Loucy (cell line): ENCODE measurements at regions not wholly inside any gene's neighbourhood (a gene's known extent, or its start where the extent isn't known, plus 50 kb on each side); places are given as distances from the start of the nearest gene placed in this dataset.

Source experiments
- H2AFZ ChIP-seq: fragments of 200-600 bp; sonication (generic); 2 replicates; pipeline ENCODE4 v1.6.0; 2016; ENCODE audit warnings: antibody characterized with exemption, mild to moderate bottlenecking, low read length, moderate library complexity
- H3F3A ChIP-seq: fragments of 200-600 bp; 2 replicates; pipeline ENCODE4 v1.6.0; 2016; ENCODE audit warnings: antibody characterized with exemption, low read depth, mild to moderate bottlenecking
- H3K27me3 ChIP-seq: fragments of 200-600 bp; sonication (generic); 2 replicates; pipeline ENCODE4 v1.6.1; 2014; ENCODE audit warnings: low read length, mild to moderate bottlenecking; ENCODE audit not compliant: insufficient read depth, poor library complexity, severe bottlenecking
- H3K36me3 ChIP-seq: fragments of 200-600 bp; sonication (generic); 2 replicates; pipeline ENCODE4 v1.6.1; 2016; ENCODE audit warnings: low read length; ENCODE audit not compliant: insufficient read depth
- H3K4me1 ChIP-seq: fragments of 200-600 bp; sonication (generic); 2 replicates; pipeline ENCODE4 v1.5.1; 2014; ENCODE audit warnings: low read length, mild to moderate bottlenecking; ENCODE audit not compliant: insufficient read depth, poor library complexity, severe bottlenecking
- H3K4me2 ChIP-seq: fragments of 200-600 bp; sonication (generic); 2 replicates; pipeline ENCODE4 v1.6.0; 2014; ENCODE audit warnings: antibody characterized with exemption, low read length, low read depth, mild to moderate bottlenecking; ENCODE audit not compliant: poor library complexity, severe bottlenecking
- H3K4me3 ChIP-seq: fragments of 200-600 bp; sonication (generic); 2 replicates; pipeline ENCODE4 v1.5.1; 2014; ENCODE audit warnings: low read length, mild to moderate bottlenecking, mixed read lengths; ENCODE audit not compliant: poor library complexity, severe bottlenecking
- H3K79me2 ChIP-seq: fragments of 200-600 bp; sonication (generic); 2 replicates; pipeline ENCODE4 v1.6.1; 2014; ENCODE audit warnings: low read length; ENCODE audit not compliant: insufficient read depth
- H3K9ac ChIP-seq: fragments of 200-600 bp; sonication (generic); 2 replicates; pipeline ENCODE4 v1.6.0; 2014; ENCODE audit warnings: mild to moderate bottlenecking, low read depth, low read length, moderate library complexity; ENCODE audit not compliant: poor library complexity, severe bottlenecking
- H3K9me2 ChIP-seq: fragments of 200-600 bp; sonication (generic); replicated peaks from 2 replicates; pipeline ENCODE4 v1.6.1; 2016; ENCODE audit warnings: low read depth, low read length, mixed read lengths
- H3K9me3 ChIP-seq: fragments of 200-600 bp; sonication (generic); 2 replicates; pipeline ENCODE4 v1.6.1; 2014; ENCODE audit warnings: mild to moderate bottlenecking, antibody characterized with exemption, low read length, low read depth; ENCODE audit not compliant: insufficient read depth
- H4K20me1 ChIP-seq: fragments of 200-600 bp; sonication (generic); 2 replicates; pipeline ENCODE4 v1.6.0; 2014; ENCODE audit warnings: antibody characterized with exemption, low read length, mild to moderate bottlenecking; ENCODE audit not compliant: insufficient read depth, poor library complexity, severe bottlenecking
- EZH2phosphoT487 ChIP-seq: fragments of 200-600 bp; IDR thresholded peaks from 2 replicates; pipeline ENCODE4 v1.6.1; 2018; ENCODE audit warnings: antibody characterized with exemption, mild to moderate bottlenecking, moderate library complexity, borderline replicate concordance
- TF ChIP-seq, protein P1 (sequence below): fragments of 200-600 bp; sonication (generic); conservative IDR thresholded peaks from 2 replicates; pipeline ENCODE4 v1.5.1; 2014; ENCODE audit warnings: mild to moderate bottlenecking, antibody characterized with exemption, low read length

DNA sequence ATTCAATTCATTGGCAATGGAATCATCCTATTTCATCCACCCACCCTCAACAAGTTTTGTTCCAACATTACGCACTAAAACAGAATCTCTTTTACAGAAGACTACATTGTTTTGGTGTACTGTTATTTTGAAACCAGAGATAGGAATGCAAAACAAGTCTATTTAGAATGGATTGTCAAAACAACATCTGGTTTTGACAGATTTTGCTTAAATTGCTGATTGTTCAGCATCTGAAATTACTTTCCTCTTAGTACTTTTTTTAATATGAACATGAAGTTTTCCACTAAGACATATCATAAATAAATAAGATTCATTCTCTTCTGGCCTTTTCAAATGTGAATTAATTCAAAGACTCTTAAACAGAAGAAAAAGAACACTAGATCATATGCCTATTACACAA lies 323.9 kb upstream of the TFPI start:
- Histone ChIP-seq H3K27me3 (no peaks in the 10 kb centered on the region), H2AFZ (no peak overlapping the region), H3K79me2 (no peaks in the 10 kb centered on the region), H3K9ac (no peak overlapping the region), H3K9me3 (no peaks in the 10 kb centered on the region), H4K20me1 (no peaks in the 10 kb centered on the region), H3K4me1 (no peaks in the 10 kb centered on the region), H3K9me2 (no peaks in the 10 kb centered on the region), H3F3A (no peaks in the 10 kb centered on the region), H3K4me2 (no peak overlapping the region), H3K36me3 (no peaks in the 10 kb centered on the region), H3K4me3 (no peak overlapping the region)
- TF ChIP-seq EZH2phosphoT487 = no peak
- TF ChIP-seq, protein P1, sequence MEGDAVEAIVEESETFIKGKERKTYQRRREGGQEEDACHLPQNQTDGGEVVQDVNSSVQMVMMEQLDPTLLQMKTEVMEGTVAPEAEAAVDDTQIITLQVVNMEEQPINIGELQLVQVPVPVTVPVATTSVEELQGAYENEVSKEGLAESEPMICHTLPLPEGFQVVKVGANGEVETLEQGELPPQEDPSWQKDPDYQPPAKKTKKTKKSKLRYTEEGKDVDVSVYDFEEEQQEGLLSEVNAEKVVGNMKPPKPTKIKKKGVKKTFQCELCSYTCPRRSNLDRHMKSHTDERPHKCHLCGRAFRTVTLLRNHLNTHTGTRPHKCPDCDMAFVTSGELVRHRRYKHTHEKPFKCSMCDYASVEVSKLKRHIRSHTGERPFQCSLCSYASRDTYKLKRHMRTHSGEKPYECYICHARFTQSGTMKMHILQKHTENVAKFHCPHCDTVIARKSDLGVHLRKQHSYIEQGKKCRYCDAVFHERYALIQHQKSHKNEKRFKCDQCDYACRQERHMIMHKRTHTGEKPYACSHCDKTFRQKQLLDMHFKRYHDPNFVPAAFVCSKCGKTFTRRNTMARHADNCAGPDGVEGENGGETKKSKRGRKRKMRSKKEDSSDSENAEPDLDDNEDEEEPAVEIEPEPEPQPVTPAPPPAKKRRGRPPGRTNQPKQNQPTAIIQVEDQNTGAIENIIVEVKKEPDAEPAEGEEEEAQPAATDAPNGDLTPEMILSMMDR = no peak

DNA sequence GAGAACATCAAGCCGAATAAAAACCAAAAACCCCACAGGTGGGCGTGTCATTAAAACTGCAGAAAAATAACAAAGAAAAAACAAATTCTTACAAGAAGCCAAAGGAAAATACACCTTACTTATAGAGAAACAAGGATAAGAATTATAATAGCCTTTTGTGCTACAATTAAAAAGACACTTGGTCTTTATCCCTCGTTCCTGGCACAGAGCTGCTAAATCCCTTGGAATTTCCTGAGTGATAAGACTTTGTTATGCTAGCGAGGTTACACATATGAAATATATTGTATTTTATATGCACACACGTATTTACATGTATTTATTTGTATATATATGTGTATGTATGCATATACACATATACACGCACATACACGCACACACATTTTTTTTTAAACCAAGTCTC lies 325.3 kb upstream of the TFPI start:
- no peaks in the 10 kb centered on the region for H3K9me2 ChIP-seq
- H3K4me1 ChIP-seq = no peaks in the 10 kb centered on the region
- no peaks in the 10 kb centered on the region for H3K9me3 ChIP-seq
- no peaks in the 10 kb centered on the region for H3K79me2 ChIP-seq
- no peak overlapping the region for H3K9ac ChIP-seq
- H3K4me3 ChIP-seq = no peak overlapping the region
- no peaks in the 10 kb centered on the region for H3K36me3 ChIP-seq
- no peaks in the 10 kb centered on the region for H3K27me3 ChIP-seq
- H2AFZ ChIP-seq = no peak overlapping the region
- H3K4me2 ChIP-seq = no peak overlapping the region
- no peaks in the 10 kb centered on the region for H4K20me1 ChIP-seq
- no peaks in the 10 kb centered on the region for H3F3A ChIP-seq
- no peak for TF ChIP-seq EZH2phosphoT487
- TF ChIP-seq, protein P1 = no peak

DNA sequence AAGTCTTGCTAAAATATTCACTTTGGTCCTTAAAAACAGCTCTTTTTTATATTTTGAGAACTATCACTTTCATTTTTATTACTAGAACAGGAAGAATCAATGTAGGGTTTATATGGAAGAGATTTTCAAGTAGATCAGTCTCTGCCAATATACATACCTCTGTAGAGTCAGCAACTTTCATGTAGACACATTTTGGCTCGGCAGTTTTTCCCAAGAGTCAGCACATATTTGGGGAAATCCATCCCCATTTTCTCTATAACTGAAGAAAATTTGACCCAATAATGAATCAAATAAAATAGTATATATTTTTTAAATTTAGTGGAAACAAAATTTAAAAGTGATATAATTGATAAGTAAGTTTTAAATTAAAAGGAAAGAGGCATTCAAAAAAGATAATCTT lies 329.8 kb upstream of the TFPI start:
- Histone ChIP-seq H3F3A (no peaks in the 10 kb centered on the region), H3K9me2 (no peaks in the 10 kb centered on the region), H3K4me2 (no peak overlapping the region), H3K9ac (no peak overlapping the region), H3K79me2 (no peaks in the 10 kb centered on the region), H3K9me3 (no peaks in the 10 kb centered on the region), H3K36me3 (no peaks in the 10 kb centered on the region), H3K4me1 (no peaks in the 10 kb centered on the region), H3K4me3 (no peak overlapping the region), H3K27me3 (no peaks in the 10 kb centered on the region), H4K20me1 (no peaks in the 10 kb centered on the region), H2AFZ (no peak overlapping the region)
- TF ChIP-seq EZH2phosphoT487 = no peak
- TF ChIP-seq, protein P1 = no peak
